Testis (tissue), 2 donors: ENCODE measurements at regions not wholly inside any gene's neighbourhood (a gene's known extent, or its start where the extent isn't known, plus 50 kb on each side); places are given as distances from the start of the nearest gene placed in this dataset.

Experiments
- DNase-seq: peaks from one replicate; pipeline ENCODE4 v3.0.0-alpha.2; 2019
- H3K27ac ChIP-seq, 2 donors: fragments of 200-600 bp; sonication (generic); one replicate each; pipeline ENCODE4 v1.5.1; 2019
- H3K27me3 ChIP-seq: fragments of 200-600 bp; sonication (generic); one replicate; pipeline ENCODE4 v1.5.1; 2019
- H3K36me3 ChIP-seq: fragments of 200-600 bp; sonication (generic); one replicate; pipeline ENCODE4 v1.5.1; 2017; ENCODE audit warnings: low read depth; ENCODE audit errors: missing control alignments
- H3K4me1 ChIP-seq: fragments of 200-600 bp; sonication (generic); one replicate; pipeline ENCODE4 v1.5.1; 2019
- H3K4me3 ChIP-seq, 2 donors: fragments of 200-600 bp; sonication (generic); one replicate each; pipeline ENCODE4 v1.5.1; 2017 to 2019
- H3K9me3 ChIP-seq: fragments of 200-600 bp; sonication (generic); one replicate; pipeline ENCODE4 v1.5.1; 2017
- POLR2A ChIP-seq: fragments of 450-650 bp; IDR thresholded peaks from one replicate; pipeline ENCODE4 v1.6.1; 2017; ENCODE audit warnings: antibody characterized with exemption, mild to moderate bottlenecking, moderate library complexity
- WGBS, 2 donors: methylation state at CpG; one replicate each; pipeline ENCODE4 v1.1.5; 2018; 5-methylcytosine and 5-hydroxymethylcytosine counted together
- intact Hi-C: fragments of 100-400 bp; cut with DNase I; formaldehyde crosslinking; loops from one replicate; pipeline ENCODE4 v1.15.1; 2023; ENCODE audit warnings: low total_unique reads
- TF ChIP-seq, protein P1 (sequence below), 3 experiments: fragments of 450-650 bp in 2 of 3; fragments of 200-600 bp in 1 of 3; sonication (generic) in 1 of 3; IDR thresholded peaks; one replicate each; pipeline ENCODE4 v1.5.1; 2016 to 2019; ENCODE audit warnings: antibody characterized with exemption in 3 of 3, mild to moderate bottlenecking in 2 of 3, moderate library complexity in 1 of 3

DNA sequence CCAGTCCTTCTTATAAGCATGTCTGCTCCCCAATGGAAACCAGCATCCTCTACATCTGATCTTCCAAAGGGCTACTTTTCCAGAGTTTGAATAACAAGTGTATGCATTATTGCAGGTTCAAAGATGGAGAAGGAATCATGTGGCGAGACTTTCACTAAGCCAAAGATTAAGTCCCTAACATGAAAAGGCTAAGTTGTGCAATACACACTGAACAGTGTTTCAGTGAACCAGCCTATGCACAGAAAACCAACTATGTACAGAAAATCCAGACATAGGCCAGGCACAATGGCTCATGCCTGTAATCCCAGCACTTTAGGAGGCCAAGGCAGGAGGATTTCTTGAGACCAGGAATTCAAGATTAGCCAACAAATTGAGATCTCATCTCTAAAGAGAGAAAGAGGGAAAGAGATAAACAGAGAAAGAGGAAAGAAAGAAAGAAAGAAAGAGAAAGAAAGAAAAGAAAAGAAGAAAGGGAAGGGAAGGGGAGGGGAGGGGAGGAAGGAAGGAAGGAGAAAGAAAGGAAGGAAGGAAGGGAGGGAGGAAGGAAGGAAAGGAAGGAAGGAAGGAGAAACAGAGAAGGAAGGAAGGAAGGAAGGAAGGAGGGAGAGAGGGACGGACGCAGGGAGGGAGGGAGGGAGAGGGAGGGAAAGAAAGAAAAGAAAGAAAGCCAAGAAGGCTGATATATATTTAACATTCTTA lies 181.7 kb downstream of the LTN1 start:
- intact Hi-C loops = no loop called here
- no peak overlapping the region for H3K4me3 ChIP-seq
- H3K27ac ChIP-seq = no peak overlapping the region
- no peak for TF ChIP-seq POLR2A
- TF ChIP-seq, protein P1, sequence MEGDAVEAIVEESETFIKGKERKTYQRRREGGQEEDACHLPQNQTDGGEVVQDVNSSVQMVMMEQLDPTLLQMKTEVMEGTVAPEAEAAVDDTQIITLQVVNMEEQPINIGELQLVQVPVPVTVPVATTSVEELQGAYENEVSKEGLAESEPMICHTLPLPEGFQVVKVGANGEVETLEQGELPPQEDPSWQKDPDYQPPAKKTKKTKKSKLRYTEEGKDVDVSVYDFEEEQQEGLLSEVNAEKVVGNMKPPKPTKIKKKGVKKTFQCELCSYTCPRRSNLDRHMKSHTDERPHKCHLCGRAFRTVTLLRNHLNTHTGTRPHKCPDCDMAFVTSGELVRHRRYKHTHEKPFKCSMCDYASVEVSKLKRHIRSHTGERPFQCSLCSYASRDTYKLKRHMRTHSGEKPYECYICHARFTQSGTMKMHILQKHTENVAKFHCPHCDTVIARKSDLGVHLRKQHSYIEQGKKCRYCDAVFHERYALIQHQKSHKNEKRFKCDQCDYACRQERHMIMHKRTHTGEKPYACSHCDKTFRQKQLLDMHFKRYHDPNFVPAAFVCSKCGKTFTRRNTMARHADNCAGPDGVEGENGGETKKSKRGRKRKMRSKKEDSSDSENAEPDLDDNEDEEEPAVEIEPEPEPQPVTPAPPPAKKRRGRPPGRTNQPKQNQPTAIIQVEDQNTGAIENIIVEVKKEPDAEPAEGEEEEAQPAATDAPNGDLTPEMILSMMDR (IDR thresholded peaks at IDR 0.05) = no peak
- no peaks in the 10 kb centered on the region for H3K4me1 ChIP-seq
- H3K27me3 ChIP-seq = no peaks in the 10 kb centered on the region
- DNase-seq = no peak
- WGBS, 2 donors = 79 to 88% methylated on average over 3 of the region's 3 CpGs
- no peaks in the 10 kb centered on the region for H3K36me3 ChIP-seq
- no peaks in the 10 kb centered on the region for H3K9me3 ChIP-seq

DNA sequence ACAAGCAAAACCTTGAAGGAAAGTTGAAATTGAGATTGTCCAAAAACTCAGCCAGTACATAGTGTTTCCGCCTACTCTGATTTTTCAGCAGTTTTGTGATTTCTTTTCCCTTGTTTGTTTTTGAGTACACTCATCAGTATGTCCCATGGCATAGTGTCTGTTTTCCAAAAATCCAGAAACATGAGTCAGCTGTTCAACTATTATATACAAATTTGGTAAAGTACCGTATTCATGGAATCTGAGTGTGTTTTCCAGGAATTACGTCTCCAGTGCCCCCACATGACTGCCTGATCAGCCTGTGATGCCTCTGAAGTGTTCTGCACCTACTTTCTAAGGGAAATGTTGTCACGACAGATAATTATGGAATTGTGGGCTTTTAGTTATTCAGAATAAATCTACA lies 186.8 kb downstream of the LTN1 start:
- intact Hi-C loops = no loop called here
- DNase-seq = peak; percentile 63
- Histone ChIP-seq H3K4me1 (no peaks in the 10 kb centered on the region), H3K27ac (peak overlapping the region; percentile 61 to 76), H3K36me3 (no peaks in the 10 kb centered on the region), H3K4me3 (no peak overlapping the region), H3K27me3 (no peaks in the 10 kb centered on the region), H3K9me3 (no peaks in the 10 kb centered on the region)
- TF ChIP-seq, protein P1 (IDR thresholded peaks at IDR 0.05) = no peak
- TF ChIP-seq POLR2A = no peak
- 48 to 56% methylated on average over 4 of the region's 4 CpGs for WGBS, 2 donors

DNA sequence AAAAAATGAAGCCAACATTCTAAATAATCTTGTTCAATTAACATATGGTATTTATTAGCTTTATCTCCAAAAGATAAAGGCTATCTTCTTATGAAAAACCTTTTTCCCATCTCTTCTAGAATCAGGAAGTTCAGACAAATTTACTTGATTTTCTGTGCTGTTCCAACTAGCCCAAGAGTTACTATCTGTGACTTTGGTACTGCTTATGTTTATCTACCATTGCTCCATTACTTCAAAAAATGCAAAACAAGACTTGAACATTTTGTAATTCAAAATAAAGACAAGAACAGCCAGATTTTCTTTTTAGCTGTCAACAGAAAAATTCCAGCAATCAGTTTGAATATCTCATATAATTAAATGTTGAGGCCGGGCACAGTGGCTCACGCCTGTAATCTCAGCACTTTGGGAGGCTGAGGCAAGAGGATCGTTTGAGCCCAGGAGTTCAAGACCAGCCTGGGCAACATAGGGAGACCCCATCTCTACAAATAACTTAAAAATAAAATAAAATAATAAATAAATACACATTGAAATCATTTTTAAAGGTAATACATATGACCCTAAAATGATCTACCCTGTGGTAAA lies 188.5 kb downstream of the LTN1 start:
- 66 to 69% methylated on average over 3 of the region's 3 CpGs for WGBS, 2 donors
- Histone ChIP-seq H3K27me3 (no peaks in the 10 kb centered on the region), H3K36me3 (no peaks in the 10 kb centered on the region), H3K4me1 (no peaks in the 10 kb centered on the region), H3K27ac (peak overlapping the region; percentile 61 to 76), H3K4me3 (no peak overlapping the region), H3K9me3 (no peaks in the 10 kb centered on the region)
- no peak for DNase-seq
- intact Hi-C loops = no loop called here
- no peak for TF ChIP-seq POLR2A
- TF ChIP-seq, protein P1 (IDR thresholded peaks at IDR 0.05) = no peak

DNA sequence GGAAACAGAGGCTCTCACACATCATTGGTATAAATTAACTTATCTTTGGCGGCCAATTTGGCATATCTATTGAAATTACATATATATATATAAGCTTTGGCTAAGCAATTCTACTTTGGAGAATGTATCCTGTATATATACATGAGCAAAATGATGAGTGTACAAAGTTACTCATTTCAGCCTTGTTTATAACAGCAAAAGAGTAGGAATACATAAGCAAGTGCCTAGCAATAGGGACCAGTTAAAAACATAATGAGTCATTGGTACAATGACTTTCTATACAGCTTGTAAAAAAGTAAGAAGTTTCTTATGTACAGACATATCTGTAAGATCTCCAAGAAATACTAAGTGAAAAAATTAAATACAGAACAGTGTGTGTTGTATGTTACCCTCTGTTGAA lies 190.8 kb downstream of the LTN1 start:
- intact Hi-C loops = no loop called here

More for the DNA sequence above, 190.8 kb downstream of the LTN1 start:
- Histone ChIP-seq H3K4me3 (no peak overlapping the region), H3K4me1 (no peaks in the 10 kb centered on the region), H3K36me3 (no peaks in the 10 kb centered on the region), H3K27me3 (no peaks in the 10 kb centered on the region), H3K27ac (no peak overlapping the region), H3K9me3 (no peaks in the 10 kb centered on the region)
- 93 to 100% methylated on average over 1 of the region's 1 CpG for WGBS, 2 donors
- TF ChIP-seq POLR2A = no peak
- TF ChIP-seq, protein P1 (IDR thresholded peaks at IDR 0.05) = no peak
- no peak for DNase-seq
